Lower leg skin (tissue), 4 donors: ENCODE measurements at regions not wholly inside any gene's neighbourhood (a gene's known extent, or its start where the extent isn't known, plus 50 kb on each side); places are given as distances from the start of the nearest gene placed in this dataset.
A peak's percentile ranks its signal among the peaks of the same experiment; 100 is the strongest.

ENCODE experiments used
- DNase-seq, 2 donors: peaks; one replicate each; pipeline ENCODE4 v3.0.0-alpha.2; 2019; ENCODE audit warnings: low spot score in 2 of 2
- H3K4me3 ChIP-seq: fragments of 200-600 bp; sonication (generic); 2 replicates; pipeline ENCODE4 v1.5.1; 2017; ENCODE audit warnings: mild to moderate bottlenecking, low read depth; ENCODE audit not compliant: poor library complexity, severe bottlenecking
- CTCF ChIP-seq, 3 donors: fragments of 450-650 bp; IDR thresholded peaks; one replicate each; pipeline ENCODE4 v1.5.1; 2016; ENCODE audit warnings: antibody characterized with exemption in 3 of 3, mild to moderate bottlenecking in 3 of 3, moderate library complexity in 2 of 3
- POLR2A ChIP-seq, 2 donors: fragments of 450-650 bp; IDR thresholded peaks; one replicate each; pipeline ENCODE4 v1.6.1; 2016 to 2017; ENCODE audit warnings: antibody characterized with exemption in 2 of 2, mild to moderate bottlenecking in 1 of 2, moderate library complexity in 1 of 2
- WGBS, 2 donors: methylation state at CpG; one replicate each; pipeline ENCODE4 v1.1.5; 2018; 5-methylcytosine and 5-hydroxymethylcytosine counted together
- intact Hi-C: fragments of 100-400 bp; cut with DNase I; formaldehyde crosslinking; loops from one replicate; pipeline ENCODE4 v1.15.0; 2023; ENCODE audit warnings: low total_unique reads

GRCh38 chr11:129702410-129703398, 112.9 kb upstream of the TMEM45B start:
- no peak overlapping the region for H3K4me3 ChIP-seq
- peak in 1 of 2 donors; percentile 76 for DNase-seq
- TF ChIP-seq CTCF (IDR thresholded peaks at IDR 0.05) (no peak), POLR2A (IDR thresholded peaks at IDR 0.05) (no peak)
- intact Hi-C loops = no loop called here
- WGBS, 2 donors = 77 to 81% methylated on average over 14 of the region's 14 CpGs

DNA sequence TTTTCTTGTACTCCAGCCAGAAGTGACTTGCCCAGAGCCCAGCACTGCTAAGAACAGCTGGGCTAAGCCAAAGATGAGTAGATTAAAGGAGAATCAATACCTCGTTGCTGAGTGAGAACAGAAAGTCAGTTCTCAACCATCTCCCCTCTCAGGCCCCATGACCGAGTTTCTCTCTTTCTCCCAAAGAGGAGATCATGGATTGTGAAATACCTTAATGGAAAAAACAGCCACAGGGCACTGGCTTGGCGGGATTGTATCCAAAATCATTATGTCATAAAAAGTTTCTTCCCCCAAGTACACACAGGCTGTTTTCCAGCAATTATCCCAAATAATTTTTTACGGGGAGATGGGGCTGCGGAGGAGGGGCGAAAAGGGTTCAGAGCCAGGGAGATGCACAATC, 111.8 kb upstream of the TMEM45B start:
- intact Hi-C loops = no loop called here
- no peak overlapping the region for H3K4me3 ChIP-seq
- DNase-seq = peak in 1 of 2 donors; percentile 76
- TF ChIP-seq POLR2A (IDR thresholded peaks at IDR 0.05) (no peak), CTCF (IDR thresholded peaks at IDR 0.05) (no peak)
- WGBS, 2 donors = 27 to 33% methylated on average over 6 of the region's 6 CpGs

DNA sequence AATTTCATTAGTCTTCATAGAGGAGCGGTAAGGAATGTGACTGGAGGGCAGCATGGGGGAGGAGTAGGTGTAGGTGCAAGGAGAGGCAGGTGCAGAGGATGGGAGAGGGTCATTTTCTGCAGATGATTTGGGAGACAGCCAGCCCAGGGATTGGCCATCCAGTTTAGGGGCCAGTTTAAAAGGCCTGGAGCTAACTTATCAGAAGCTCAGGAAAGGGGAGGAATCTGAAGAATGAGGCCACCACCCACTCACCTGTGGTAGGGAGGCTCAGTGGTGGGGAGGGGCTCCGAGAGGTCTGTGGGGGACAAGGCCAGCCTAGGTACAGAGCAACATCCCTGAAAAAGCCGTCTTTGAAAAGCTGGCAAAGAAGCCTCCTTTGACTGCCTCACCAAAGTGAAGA, 110.8 kb upstream of the TMEM45B start:
- peak; percentile 12 to 76 for DNase-seq
- TF ChIP-seq CTCF (IDR thresholded peaks at IDR 0.05) = no peak
- no peak for TF ChIP-seq POLR2A (IDR thresholded peaks at IDR 0.05)
- no peak overlapping the region for H3K4me3 ChIP-seq
- intact Hi-C loops = no loop called here
- whole genome bisulfite sequencing, 2 donors = 47 to 63% methylated on average over 3 of the region's 3 CpGs

- no peak for TF ChIP-seq POLR2A (IDR thresholded peaks at IDR 0.05)
- no peak for TF ChIP-seq CTCF (IDR thresholded peaks at IDR 0.05)
- DNase-seq = peak; percentile 10 to 68
Measured at GRCh38 chr11:129705341-129705740, 110.3 kb upstream of the TMEM45B start.

GRCh38 chr11:129705933-129706332, 109.7 kb upstream of the TMEM45B start:
- no peak overlapping the region for H3K4me3 ChIP-seq
- peak in 1 of 2 donors; percentile 5 for DNase-seq
- WGBS, 2 donors = 70% methylated on average over 7 of the region's 7 CpGs
- intact Hi-C loops = no loop called here
- TF ChIP-seq CTCF (IDR thresholded peaks at IDR 0.05) (no peak), POLR2A (IDR thresholded peaks at IDR 0.05) (no peak)

More at GRCh38 chr11:129705341-129705740, 110.3 kb upstream of the TMEM45B start:
- H3K4me3 ChIP-seq = no peak overlapping the region
- WGBS, 2 donors = 45 to 66% methylated on average over 8 of the region's 8 CpGs
- intact Hi-C loops = no loop called here
